GM21717 (cell line): ENCODE measurements at regions not wholly inside any gene's neighbourhood (a gene's known extent, or its start where the extent isn't known, plus 50 kb on each side); places are given as distances from the start of the nearest gene placed in this dataset.

Source experiments
- ATAC-seq: cut with Tn5 transposase; IDR thresholded peaks from one replicate; pipeline ENCODE4 v1.9.1; 2021; ENCODE audit warnings: mild to moderate bottlenecking, moderate library complexity; ENCODE audit not compliant: unreplicated experiment

DNA sequence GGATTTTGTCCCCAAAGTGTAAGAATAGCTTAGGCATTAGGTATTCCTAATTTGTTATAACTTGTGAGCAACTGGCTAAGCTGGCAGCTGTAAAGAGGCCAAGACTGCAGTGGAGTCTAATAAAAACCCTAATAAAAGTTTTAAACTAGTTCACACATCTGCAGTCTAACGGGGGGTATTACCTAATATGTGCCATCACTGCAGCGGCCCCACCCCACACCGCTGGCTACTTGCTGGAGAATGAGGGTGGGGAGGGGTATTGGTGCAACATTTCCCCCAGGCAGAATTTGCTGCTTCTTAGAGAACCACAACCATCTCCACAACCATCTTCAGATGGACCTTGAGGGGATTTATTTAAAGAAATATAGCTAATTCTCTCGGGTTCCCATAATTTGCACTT, 135.0 kb downstream of the ZC3H11B start:
- no peak for ATAC-seq

- peak; percentile 39 for ATAC-seq
These were observed 136.2 kb downstream of the ZC3H11B start for GRCh38 chr1:219476716-219477115.

GRCh38 chr1:219476116-219476515, 136.8 kb downstream of the ZC3H11B start:
- ATAC-seq, result peak; percentile 85

DNA sequence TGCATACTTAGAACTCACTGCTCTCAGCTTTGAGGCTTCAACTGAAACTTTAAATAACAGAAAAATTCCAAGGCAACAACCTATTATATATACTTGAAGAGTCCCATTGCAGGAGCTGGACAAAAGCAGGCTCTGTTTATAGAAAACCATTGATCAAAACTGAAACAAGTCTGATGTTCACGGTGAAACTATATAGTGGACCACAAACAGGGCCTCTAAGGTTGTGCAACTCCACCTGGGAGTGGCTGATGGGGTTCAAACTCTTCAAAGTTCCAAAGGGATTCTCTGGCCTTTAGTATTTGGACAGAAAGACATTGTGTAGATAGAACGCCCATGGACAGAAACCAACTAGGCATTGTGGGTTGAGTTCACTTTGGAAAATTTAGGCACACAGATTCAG, 140.3 kb downstream of the ZC3H11B start:
- ATAC-seq, result peak; percentile 49

DNA sequence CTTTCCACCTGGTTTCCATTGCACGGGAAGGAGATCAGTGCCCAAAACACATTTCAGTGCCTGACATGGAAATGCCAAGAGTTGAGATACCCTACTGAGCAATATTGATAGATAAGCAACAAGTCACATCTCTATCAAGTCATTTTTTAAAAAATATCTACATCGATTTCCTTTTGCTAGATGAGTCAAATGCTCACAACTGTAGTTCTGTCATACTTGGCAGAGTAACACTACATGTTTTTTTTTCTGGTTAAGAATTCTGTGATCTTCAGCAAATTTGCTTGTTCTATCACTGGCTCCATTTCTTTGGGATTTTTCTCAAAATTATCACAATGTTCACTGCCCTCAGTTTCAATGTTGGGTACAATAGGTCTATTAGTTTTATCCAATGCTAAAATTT, 145.4 kb downstream of the ZC3H11B start:
- no peak for ATAC-seq

GRCh38 chr1:219466766-219467165, 146.1 kb downstream of the ZC3H11B start:
- no peak for ATAC-seq

- peak; percentile 53 for ATAC-seq
These were observed 147.5 kb downstream of the ZC3H11B start for GRCh38 chr1:219465212-219466093.

DNA sequence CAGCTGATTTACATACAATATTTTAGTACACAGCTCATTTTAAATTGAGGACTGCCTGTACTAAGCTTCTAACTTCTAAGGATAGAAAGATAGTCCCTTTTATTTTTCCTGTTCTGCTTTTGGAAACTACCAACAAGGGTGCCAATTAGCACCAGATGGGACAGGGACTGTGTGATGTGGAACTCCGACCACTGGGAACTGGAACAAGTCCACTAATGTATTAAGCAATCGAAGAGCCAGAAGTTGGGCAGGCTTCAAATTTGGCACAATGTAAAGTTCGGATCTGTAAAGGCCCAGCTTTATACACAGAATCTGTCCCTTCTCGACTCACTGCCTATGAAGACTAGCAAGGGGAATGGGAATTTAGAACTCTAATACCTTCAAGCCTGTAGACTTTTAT, 149.3 kb downstream of the ZC3H11B start:
- ATAC-seq, result no peak

- no peak for ATAC-seq
These were observed 150.9 kb downstream of the ZC3H11B start for GRCh38 chr1:219461981-219462400.

- peak; percentile 89 for ATAC-seq
These were observed 151.7 kb downstream of the ZC3H11B start for GRCh38 chr1:219460896-219461815.

GRCh38 chr1:219460081-219460895, 152.6 kb downstream of the ZC3H11B start:
- peak; percentile 32 for ATAC-seq

DNA sequence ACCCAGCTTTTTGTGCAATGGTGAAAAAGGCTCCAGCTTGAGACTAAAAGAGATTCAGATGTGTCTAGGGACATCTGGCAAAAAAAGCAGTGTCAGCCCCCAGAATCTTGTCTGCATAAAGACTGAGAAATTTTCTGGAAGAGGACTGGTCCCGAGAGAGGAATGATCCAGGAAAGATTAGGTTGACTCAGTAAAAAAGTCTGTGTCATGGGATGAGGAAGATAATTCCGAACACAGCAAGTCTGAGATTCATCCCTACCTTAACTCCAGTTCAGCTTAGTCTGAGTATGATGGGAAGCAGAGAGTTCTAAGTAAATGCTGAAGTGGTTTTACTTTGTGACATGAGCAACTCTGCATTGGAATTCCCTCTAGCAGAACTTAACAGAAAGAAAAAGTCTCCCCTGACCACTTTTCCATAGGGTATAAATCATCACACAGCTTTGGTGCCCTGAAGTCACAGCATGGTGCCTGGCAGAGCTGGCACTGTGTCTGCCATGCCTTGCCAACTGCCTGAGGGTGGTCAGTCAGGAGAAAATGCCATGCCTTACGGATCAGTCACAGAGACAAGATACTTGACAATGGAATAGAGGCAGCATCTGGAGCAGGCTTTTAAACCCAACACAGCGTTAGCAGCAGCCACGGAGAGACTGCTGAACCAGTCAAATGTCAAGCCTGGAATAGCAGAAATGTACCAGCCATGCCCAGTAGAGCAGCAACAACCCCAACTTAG, 153.4 kb downstream of the ZC3H11B start:
- ATAC-seq, result no peak

DNA sequence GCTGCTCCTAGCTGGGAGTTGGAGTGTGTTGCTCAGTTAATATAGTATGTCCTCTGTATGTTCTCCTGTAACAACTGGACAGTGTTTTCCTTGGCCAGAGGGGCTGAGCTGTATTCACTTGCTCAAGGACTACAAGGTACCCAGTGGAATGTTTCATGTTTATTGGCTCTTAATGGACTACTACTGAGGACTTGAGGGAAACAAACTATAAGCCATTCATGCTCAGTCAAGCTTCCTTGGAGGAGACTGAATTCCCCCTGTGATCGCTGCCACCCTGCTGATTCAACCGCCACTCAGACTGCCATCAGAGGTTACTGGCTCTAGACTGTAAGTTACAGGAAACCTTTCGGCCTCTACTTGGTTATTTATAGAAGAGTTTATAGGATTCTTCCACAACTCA, 166.6 kb downstream of the ZC3H11B start:
- ATAC-seq, result no peak

DNA sequence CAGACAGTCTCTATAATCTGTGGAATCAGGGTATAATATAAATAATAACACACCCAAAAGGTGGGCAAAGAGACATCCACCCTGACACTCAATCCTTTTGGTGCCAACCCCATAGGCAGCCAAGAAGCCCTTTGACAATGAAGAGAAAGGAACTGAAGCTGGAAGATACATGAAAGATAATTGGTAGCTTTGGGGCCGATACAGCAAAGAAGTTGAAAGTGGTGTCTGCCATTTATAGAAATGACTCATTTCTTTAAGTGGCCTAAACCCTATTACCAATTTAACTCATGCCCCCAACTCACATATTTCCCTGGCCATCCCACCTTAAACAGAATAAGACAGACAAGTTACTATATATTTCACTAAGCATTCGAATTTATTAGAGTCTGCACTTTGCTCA, 167.0 kb downstream of the ZC3H11B start:
- no peak for ATAC-seq

GRCh38 chr1:219444474-219444873, 168.4 kb downstream of the ZC3H11B start:
- no peak for ATAC-seq

DNA sequence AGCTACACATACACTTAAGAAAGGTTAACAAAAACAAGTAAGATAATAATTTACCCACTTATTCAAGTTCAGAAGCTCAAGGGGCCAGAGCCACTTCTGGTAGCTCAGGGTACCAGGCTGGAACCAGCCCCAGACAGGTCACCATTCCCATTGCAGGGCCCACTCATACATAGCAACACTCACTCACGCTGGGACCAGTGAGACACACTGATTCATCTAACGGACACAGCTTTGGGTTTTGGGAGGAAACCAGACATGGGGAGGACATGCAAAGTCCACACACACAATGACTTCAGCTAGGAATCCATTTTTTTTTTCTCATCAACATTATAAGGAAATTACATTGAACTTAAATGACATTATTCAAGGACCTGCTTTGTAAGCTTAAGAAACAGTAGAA, 169.1 kb downstream of the ZC3H11B start:
- no peak for ATAC-seq

DNA sequence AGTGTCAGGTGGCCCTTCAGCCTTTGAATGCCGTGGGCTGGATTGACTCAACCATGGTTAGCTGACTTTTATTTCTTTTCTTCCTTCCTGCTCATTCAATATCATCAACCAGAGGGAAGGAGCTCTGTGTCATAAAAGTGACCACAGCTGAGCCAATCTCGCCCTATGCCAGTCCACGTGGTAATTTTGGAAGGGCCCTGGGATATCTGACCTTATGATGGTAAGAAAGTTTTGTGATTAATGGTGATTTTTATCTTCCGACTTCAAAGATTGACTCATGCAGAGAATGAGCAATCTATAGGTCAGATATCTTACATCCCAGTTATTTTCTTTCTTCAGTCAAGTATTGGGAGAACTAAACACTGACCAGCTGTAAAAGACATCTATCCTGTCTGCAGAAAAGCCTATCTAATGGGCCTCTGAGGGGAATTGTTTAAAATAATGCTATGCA, 170.3 kb downstream of the ZC3H11B start:
- ATAC-seq, result no peak

GRCh38 chr1:219441884-219442283, 171.0 kb downstream of the ZC3H11B start:
- no peak for ATAC-seq

GRCh38 chr1:219439376-219439775, 173.5 kb downstream of the ZC3H11B start:
- ATAC-seq, result no peak

GRCh38 chr1:219438386-219438785, 174.5 kb downstream of the ZC3H11B start:
- no peak for ATAC-seq
